A549 (cell line): ENCODE measurements at regions not wholly inside any gene's neighbourhood (a gene's known extent, or its start where the extent isn't known, plus 50 kb on each side); places are given as distances from the start of the nearest gene placed in this dataset.

Source experiments
- ATAC-seq, 2 experiments: fragments of 200-7000 bp in 1 of 2; fragments of >200 bp in 1 of 2; cut with Nextera tagmentation in 1 of 2; cut with Tn5 transposase in 1 of 2; 3 replicates each; pipeline versions ENCODE4 v1.8.0 to v1.9.1; 2018 to 2020; ENCODE audit warnings: mild to moderate bottlenecking in 1 of 2, moderate library complexity in 1 of 2
- CTCF ChIA-PET: fragments of 300-600 bp; sonication (Branson Sonifier 250); formaldehyde crosslinking; extraction: SDS; loops from one replicate; lab custom pipeline; 2021; ENCODE audit warnings: antibody characterized with exemption, inconsistent platforms; lab: Yijun Ruan, JAX
- POLR2A ChIA-PET: fragments of 350-600 bp; formaldehyde crosslinking; extraction: SDS; loops from one replicate; lab custom pipeline; 2021; ENCODE audit warnings: antibody characterized with exemption, inconsistent platforms; lab: Yijun Ruan, JAX
- DNase-seq, 2 experiments: peaks; one replicate each; pipeline versions ENCODE4 v3.0.0 to v3.0.0-alpha.2; 2011 to 2016; ENCODE audit warnings: low read depth in 1 of 2, low spot score in 1 of 2
- FAIRE-seq: peaks from 2 replicates; lab custom pipeline; 2011; peaks lifted over from hg19 to GRCh38; lab: Jason Lieb, UNC
- H3K27ac ChIP-seq, 2 experiments: fragments of >200 bp; sonication (Bioruptor Twin); formaldehyde crosslinking; 3 replicates each; pipeline ENCODE4 v1.5.1; 2016 to 2017
- H3K4me1 ChIP-seq: fragments of >200 bp; sonication (Bioruptor Twin); formaldehyde crosslinking; 3 replicates; pipeline ENCODE4 v1.6.1; 2016
- H3K4me2 ChIP-seq: fragments of >200 bp; sonication (Bioruptor Twin); formaldehyde crosslinking; 3 replicates; pipeline ENCODE4 v1.6.1; 2016
- H3K4me3 ChIP-seq: fragments of >200 bp; sonication (Bioruptor Twin); formaldehyde crosslinking; 3 replicates; pipeline ENCODE4 v1.5.1; 2016
- H3K9me3 ChIP-seq: fragments of >200 bp; sonication (Bioruptor Twin); formaldehyde crosslinking; 3 replicates; pipeline ENCODE4 v1.6.1; 2016
- BCL3 ChIP-seq: fragments of >200 bp; sonication (Bioruptor Twin); formaldehyde crosslinking; IDR thresholded peaks from 3 replicates; pipeline ENCODE4 v1.6.1; 2016
- CBX2 ChIP-seq: fragments of 200-600 bp; sonication (generic); IDR thresholded peaks from 2 replicates; pipeline ENCODE4 v1.6.1; 2016; ENCODE audit warnings: low read depth, mild to moderate bottlenecking, borderline replicate concordance
- CHD4 ChIP-seq: fragments of 200-600 bp; sonication (generic); IDR thresholded peaks from 2 replicates; pipeline ENCODE4 v1.6.1; 2016; ENCODE audit warnings: antibody characterized with exemption, mild to moderate bottlenecking, borderline replicate concordance
- EHF ChIP-seq: fragments of 250-450 bp; sonication (Bioruptor Pico); IDR thresholded peaks from 2 replicates; pipeline ENCODE4 v1.5.0; 2020; ENCODE audit warnings: mild to moderate bottlenecking
- EHMT2 ChIP-seq: fragments of 200-600 bp; sonication (generic); IDR thresholded peaks from 2 replicates; pipeline ENCODE4 v1.6.1; 2016; ENCODE audit warnings: antibody characterized with exemption, low read depth, mild to moderate bottlenecking, moderate library complexity
- ELK1 ChIP-seq: fragments of 150-350 bp; IDR thresholded peaks from 2 replicates; pipeline ENCODE4 v1.6.1; 2014; ENCODE audit warnings: low read depth, mild to moderate bottlenecking, low read length
- FOSL2 ChIP-seq, 2 experiments: fragments of 450-650 bp in 1 of 2; fragments of >200 bp in 1 of 2; sonication (Bioruptor Twin) in 1 of 2; formaldehyde crosslinking; IDR thresholded peaks; 2 replicates each; pipeline versions ENCODE4 v1.5.0 to v1.6.1; 2016 to 2020; ENCODE audit warnings: mild to moderate bottlenecking in 1 of 2, moderate library complexity in 1 of 2
- FOXS1 ChIP-seq: fragments of 250-450 bp; sonication (Bioruptor Pico); IDR thresholded peaks from 2 replicates; pipeline ENCODE4 v1.5.0; 2020; ENCODE audit warnings: mild to moderate bottlenecking, moderate library complexity
- HES2 ChIP-seq: fragments of >200 bp; sonication (Bioruptor Twin); formaldehyde crosslinking; IDR thresholded peaks from 2 replicates; pipeline ENCODE4 v1.6.1; 2016
- HOXA7 ChIP-seq: fragments of 250-450 bp; sonication (Bioruptor Pico); IDR thresholded peaks from 2 replicates; pipeline ENCODE4 v1.5.0; 2020; ENCODE audit warnings: mild to moderate bottlenecking, moderate library complexity
- JUNB ChIP-seq: fragments of >200 bp; sonication (Bioruptor Twin); formaldehyde crosslinking; IDR thresholded peaks from 2 replicates; pipeline ENCODE4 v1.6.1; 2016
- KDM1A ChIP-seq: fragments of 200-600 bp; sonication (generic); IDR thresholded peaks from 2 replicates; pipeline ENCODE4 v1.6.1; 2016; ENCODE audit warnings: low read depth, mild to moderate bottlenecking
- MYC ChIP-seq: IDR thresholded peaks from 2 replicates; pipeline ENCODE4 v1.6.1; 2012; ENCODE audit warnings: mild to moderate bottlenecking, inconsistent platforms, low read length, improper control_type of control experiment, borderline replicate concordance
- NR3C1 ChIP-seq: fragments of >200 bp; sonication (Bioruptor Twin); formaldehyde crosslinking; IDR thresholded peaks from 3 replicates; pipeline ENCODE4 v1.6.1; 2017
- PHF8 ChIP-seq: fragments of 200-600 bp; sonication (generic); IDR thresholded peaks from 2 replicates; pipeline ENCODE4 v1.6.1; 2016; ENCODE audit warnings: low read depth, mild to moderate bottlenecking, antibody characterized with exemption, moderate library complexity, borderline replicate concordance
- SREBF2 ChIP-seq: fragments of 450-650 bp; IDR thresholded peaks from 2 replicates; pipeline ENCODE4 v1.6.1; 2014; ENCODE audit warnings: mild to moderate bottlenecking, moderate library complexity
- TFCP2L1 ChIP-seq: fragments of 250-450 bp; sonication (Bioruptor Pico); IDR thresholded peaks from 2 replicates; pipeline ENCODE4 v1.5.0; 2021; ENCODE audit warnings: mild to moderate bottlenecking
- ZNF302 ChIP-seq: fragments of 250-450 bp; sonication (Bioruptor Pico); IDR thresholded peaks from 2 replicates; pipeline ENCODE4 v1.9.0; 2021; ENCODE audit warnings: inconsistent platforms, mild to moderate bottlenecking, moderate library complexity
- TF ChIP-seq, protein P1 (sequence below): IDR thresholded peaks from 2 replicates; pipeline ENCODE4 v1.6.1; 2012; ENCODE audit warnings: low read depth, borderline replicate concordance
- TF ChIP-seq, protein P2 (sequence below): fragments of 200-600 bp; sonication (generic); IDR thresholded peaks from 2 replicates; pipeline ENCODE4 v1.6.1; 2016; ENCODE audit warnings: antibody characterized with exemption, mild to moderate bottlenecking, moderate library complexity
- TF ChIP-seq, protein P3 (sequence below): IDR thresholded peaks from 2 replicates; pipeline ENCODE4 v1.6.1; 2012

DNA sequence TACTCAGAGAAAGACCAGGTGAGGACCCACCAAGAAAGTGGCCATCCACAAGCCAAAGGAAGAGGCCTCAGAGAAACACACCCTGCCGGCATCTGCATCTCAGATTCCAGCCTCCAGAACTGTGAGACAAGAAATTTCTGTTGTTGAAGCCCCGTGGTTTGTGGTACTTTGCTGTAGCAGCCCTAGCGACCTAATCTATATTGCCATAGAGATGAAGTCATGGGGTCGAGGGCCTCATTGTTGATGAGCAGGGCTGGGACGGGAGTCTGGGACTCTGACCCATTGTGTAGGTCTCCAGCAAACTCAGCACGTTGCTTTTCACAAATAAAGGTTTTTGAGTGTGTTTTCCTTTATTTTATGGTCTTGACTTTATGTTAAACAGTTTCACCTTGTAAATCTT is 174.9 kb downstream of the TNFSF13B start (continued):
- TF ChIP-seq, protein P1, sequence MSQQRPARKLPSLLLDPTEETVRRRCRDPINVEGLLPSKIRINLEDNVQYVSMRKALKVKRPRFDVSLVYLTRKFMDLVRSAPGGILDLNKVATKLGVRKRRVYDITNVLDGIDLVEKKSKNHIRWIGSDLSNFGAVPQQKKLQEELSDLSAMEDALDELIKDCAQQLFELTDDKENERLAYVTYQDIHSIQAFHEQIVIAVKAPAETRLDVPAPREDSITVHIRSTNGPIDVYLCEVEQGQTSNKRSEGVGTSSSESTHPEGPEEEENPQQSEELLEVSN, result no peak
- TF ChIP-seq CHD4, result no peak
- no peak for TF ChIP-seq ELK1
- TF ChIP-seq, all 56 proteins: peak for 0

DNA sequence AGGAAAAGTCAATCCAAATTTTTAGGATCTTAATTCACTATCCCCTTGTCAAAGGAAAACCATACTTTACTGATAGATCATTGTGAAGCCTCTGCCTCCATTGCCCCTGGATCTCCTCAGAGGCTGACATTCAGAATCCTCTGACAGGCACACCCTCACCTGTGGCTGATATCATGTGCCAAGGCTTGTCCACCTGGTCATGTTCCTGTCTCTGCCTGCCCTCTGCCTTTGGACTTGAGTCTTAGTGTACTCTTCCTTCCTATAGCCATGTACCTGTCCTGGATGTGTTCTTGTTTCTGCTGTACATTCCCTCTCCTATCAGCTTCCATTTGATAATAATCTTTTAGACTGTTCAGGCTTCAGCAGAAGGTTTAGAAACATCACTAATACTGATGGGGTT is 179.4 kb downstream of the TNFSF13B start:
- no peak overlapping the region for H3K4me2 ChIP-seq
- ATAC-seq, result no peak
- FAIRE-seq, result no peak
- H3K27ac ChIP-seq, result no peak overlapping the region
- ChIA-PET CTCF (no interaction called here), POLR2A (no interaction called here)
- DNase-seq, result no peak
- no peak for TF ChIP-seq KDM1A
- TF ChIP-seq HES2, result no peak
- no peak for TF ChIP-seq SREBF2
- TF ChIP-seq BCL3, result no peak
- no peak for TF ChIP-seq HOXA7 (CRISPR knock-in tag)
- TF ChIP-seq TFCP2L1 (CRISPR knock-in tag), result no peak
- TF ChIP-seq FOSL2 (IDR thresholded peaks at IDR 0.05), result no peak
- TF ChIP-seq FOSL2 (CRISPR knock-in tag; IDR thresholded peaks at IDR 0.05), result no peak
- TF ChIP-seq, protein P2, sequence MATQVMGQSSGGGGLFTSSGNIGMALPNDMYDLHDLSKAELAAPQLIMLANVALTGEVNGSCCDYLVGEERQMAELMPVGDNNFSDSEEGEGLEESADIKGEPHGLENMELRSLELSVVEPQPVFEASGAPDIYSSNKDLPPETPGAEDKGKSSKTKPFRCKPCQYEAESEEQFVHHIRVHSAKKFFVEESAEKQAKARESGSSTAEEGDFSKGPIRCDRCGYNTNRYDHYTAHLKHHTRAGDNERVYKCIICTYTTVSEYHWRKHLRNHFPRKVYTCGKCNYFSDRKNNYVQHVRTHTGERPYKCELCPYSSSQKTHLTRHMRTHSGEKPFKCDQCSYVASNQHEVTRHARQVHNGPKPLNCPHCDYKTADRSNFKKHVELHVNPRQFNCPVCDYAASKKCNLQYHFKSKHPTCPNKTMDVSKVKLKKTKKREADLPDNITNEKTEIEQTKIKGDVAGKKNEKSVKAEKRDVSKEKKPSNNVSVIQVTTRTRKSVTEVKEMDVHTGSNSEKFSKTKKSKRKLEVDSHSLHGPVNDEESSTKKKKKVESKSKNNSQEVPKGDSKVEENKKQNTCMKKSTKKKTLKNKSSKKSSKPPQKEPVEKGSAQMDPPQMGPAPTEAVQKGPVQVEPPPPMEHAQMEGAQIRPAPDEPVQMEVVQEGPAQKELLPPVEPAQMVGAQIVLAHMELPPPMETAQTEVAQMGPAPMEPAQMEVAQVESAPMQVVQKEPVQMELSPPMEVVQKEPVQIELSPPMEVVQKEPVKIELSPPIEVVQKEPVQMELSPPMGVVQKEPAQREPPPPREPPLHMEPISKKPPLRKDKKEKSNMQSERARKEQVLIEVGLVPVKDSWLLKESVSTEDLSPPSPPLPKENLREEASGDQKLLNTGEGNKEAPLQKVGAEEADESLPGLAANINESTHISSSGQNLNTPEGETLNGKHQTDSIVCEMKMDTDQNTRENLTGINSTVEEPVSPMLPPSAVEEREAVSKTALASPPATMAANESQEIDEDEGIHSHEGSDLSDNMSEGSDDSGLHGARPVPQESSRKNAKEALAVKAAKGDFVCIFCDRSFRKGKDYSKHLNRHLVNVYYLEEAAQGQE, result no peak
- no peak for TF ChIP-seq JUNB
- TF ChIP-seq ZNF302 (CRISPR knock-in tag), result no peak
- no peak for TF ChIP-seq PHF8
- TF ChIP-seq EHMT2, result no peak
- TF ChIP-seq CBX2, result no peak
- TF ChIP-seq EHF (CRISPR knock-in tag), result no peak
- no peak for TF ChIP-seq ELK1
- no peak for TF ChIP-seq NR3C1
- TF ChIP-seq FOXS1, result no peak
- TF ChIP-seq, protein P3, sequence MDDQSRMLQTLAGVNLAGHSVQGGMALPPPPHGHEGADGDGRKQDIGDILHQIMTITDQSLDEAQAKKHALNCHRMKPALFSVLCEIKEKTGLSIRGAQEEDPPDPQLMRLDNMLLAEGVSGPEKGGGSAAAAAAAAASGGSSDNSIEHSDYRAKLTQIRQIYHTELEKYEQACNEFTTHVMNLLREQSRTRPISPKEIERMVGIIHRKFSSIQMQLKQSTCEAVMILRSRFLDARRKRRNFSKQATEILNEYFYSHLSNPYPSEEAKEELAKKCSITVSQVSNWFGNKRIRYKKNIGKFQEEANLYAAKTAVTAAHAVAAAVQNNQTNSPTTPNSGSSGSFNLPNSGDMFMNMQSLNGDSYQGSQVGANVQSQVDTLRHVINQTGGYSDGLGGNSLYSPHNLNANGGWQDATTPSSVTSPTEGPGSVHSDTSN, result no peak
- TF ChIP-seq MYC, result no peak
- H3K4me1 ChIP-seq, result no peaks in the 10 kb centered on the region
- no peak overlapping the region for H3K4me3 ChIP-seq
- no peaks in the 10 kb centered on the region for H3K9me3 ChIP-seq
